ENCODE measurements at regions not wholly inside any gene's neighbourhood (a gene's known extent, or its start where the extent isn't known, plus 50 kb on each side); places are given as distances from the start of the nearest gene placed in this dataset.

DNA sequence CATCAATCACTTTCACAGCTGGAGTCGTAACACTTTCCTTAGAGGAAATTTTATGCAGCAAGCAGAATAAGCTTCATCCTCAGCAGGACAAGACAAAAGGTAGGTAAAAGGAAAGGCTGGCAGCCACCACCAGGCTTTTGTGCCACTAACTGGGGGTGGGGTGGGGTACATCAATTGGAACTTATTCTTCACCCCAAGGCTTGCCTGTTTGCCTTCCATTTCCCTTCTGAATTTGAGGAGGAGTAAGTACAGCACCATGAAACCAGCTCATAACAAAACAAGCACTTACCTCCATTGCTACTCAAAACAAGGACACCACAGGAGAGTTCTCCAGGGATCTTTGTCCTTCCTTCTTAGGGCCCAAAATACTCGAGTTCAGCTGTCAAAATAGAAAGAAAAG lies 296.8 kb downstream of the ARRDC4 start:
- TF ChIP-seq POLR2AphosphoS5 (IDR thresholded peaks at IDR 0.05; ENCODE audit: low read depth, low read length) (no peak), FOXP2 (optimal IDR thresholded peaks at IDR 0.05; ENCODE audit: borderline replicate concordance, extremely low read depth, extremely low read length, insufficient read depth) (no peak)
- TF ChIP-seq, protein P1, sequence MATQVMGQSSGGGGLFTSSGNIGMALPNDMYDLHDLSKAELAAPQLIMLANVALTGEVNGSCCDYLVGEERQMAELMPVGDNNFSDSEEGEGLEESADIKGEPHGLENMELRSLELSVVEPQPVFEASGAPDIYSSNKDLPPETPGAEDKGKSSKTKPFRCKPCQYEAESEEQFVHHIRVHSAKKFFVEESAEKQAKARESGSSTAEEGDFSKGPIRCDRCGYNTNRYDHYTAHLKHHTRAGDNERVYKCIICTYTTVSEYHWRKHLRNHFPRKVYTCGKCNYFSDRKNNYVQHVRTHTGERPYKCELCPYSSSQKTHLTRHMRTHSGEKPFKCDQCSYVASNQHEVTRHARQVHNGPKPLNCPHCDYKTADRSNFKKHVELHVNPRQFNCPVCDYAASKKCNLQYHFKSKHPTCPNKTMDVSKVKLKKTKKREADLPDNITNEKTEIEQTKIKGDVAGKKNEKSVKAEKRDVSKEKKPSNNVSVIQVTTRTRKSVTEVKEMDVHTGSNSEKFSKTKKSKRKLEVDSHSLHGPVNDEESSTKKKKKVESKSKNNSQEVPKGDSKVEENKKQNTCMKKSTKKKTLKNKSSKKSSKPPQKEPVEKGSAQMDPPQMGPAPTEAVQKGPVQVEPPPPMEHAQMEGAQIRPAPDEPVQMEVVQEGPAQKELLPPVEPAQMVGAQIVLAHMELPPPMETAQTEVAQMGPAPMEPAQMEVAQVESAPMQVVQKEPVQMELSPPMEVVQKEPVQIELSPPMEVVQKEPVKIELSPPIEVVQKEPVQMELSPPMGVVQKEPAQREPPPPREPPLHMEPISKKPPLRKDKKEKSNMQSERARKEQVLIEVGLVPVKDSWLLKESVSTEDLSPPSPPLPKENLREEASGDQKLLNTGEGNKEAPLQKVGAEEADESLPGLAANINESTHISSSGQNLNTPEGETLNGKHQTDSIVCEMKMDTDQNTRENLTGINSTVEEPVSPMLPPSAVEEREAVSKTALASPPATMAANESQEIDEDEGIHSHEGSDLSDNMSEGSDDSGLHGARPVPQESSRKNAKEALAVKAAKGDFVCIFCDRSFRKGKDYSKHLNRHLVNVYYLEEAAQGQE (IDR thresholded peaks at IDR 0.05; ENCODE audit: insufficient read depth in 1 of 2, low read depth in 2 of 2, low read length in 2 of 2) = no peak

Data from PFSK-1 (cell line).